Non-pigmented ciliary epithelial cell (primary cell): ENCODE measurements at regions not wholly inside any gene's neighbourhood (a gene's known extent, or its start where the extent isn't known, plus 50 kb on each side); places are given as distances from the start of the nearest gene placed in this dataset.

Experiments
- DNase-seq: peaks from one replicate; pipeline ENCODE4 v3.0.0-alpha.2; 2010; ENCODE audit warnings: low read depth

DNA sequence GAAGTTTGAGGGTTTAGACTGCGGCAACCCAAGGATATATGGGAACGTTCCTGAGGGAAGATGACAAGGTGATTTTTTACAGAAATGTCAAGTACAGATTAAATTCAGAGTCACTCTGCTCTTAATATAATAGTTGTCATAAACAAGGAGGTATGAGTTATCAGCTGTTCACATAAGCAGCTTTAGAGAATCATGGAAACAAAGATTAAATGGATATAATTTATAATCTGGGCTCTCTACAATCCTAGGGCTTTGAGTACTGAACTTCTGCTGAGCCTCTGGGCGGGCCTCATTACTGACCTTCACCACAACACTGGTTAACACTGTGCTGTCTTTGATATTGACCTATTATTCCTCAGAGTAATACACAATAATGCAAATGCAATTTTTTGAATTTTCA, 577.8 kb downstream of the RPS29 start:
- DNase-seq = no peak

DNA sequence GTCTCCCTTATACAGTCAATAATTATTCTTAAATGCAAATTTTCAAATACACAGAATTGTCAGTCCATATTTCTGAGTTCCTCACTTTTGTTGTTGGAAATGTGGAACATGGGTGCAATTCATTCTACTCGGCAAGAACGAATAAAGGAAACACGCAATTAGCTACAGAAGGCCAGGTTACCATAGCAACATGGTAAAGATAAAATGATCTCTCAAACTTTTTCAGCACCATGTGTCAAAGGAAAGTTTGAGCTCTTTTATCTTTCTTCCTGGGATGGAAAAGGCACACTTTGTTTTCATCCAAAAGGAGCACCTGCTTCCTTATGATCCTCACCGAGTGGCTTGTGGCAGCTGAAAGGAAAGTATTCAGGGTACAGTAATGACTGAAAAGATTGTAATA, 595.0 kb downstream of the RPS29 start:
- no peak for DNase-seq

DNA sequence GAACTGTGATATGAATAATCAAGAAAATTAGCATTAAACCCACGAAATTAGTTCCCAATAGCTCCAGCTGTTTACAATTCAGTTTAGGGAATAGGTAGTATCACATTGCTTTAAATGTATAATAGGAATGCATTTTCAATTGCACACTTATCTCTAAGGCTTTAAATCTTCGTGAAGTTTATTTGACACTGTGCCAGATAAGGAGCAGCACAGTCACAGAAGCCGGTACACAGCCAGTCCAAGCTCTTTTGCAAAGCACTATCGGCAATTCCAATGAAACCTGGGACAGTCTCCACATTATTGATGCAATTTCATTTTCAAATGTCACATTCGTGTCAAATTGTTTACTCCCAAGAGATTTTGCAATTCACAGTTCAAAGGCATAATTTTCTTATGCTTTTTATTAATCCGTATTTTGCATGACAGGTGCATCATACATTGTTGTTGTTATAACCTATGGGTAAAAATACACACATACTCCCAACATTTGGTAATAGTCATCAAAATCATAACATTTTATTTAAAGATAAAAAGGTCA, 602.8 kb downstream of the RPS29 start:
- DNase-seq = no peak

DNA sequence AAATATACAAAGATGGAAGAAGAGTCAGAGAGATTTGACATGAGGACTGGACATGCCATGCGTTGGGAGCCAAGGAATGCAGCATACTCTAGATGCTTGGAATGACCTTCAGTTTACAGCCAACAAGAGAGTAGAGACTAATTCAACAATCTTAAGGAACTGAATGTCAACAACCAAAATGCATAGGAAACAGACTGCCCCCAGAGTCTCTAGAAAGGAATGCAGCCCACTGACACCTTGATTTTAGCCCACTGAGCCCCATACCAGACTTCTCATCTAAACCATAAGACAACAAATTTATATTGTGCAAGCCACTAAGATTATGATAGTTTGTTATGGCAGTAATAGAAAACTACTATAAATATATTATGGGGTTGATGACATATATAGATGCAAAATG, 611.2 kb downstream of the RPS29 start:
- DNase-seq = no peak

DNA sequence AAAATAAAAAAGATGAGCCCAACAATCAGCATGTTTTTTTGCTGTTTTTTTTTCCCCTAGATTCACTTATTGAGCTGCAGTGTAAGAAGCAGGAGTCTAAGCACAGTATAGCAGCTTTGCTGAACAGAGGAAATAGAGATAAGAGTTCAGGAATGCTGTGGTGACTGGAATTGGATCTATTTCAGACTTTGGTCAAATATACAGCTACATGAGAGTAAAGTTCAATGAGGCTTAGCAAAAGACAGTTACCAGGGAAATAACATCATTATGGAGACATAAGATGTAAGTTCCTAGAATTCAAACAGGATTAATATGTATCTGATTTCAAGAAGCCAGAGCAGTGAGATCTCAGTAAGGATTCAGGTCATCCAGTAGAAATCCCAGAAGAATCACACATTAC, 613.0 kb downstream of the RPS29 start:
- DNase-seq = peak; percentile 57

DNA sequence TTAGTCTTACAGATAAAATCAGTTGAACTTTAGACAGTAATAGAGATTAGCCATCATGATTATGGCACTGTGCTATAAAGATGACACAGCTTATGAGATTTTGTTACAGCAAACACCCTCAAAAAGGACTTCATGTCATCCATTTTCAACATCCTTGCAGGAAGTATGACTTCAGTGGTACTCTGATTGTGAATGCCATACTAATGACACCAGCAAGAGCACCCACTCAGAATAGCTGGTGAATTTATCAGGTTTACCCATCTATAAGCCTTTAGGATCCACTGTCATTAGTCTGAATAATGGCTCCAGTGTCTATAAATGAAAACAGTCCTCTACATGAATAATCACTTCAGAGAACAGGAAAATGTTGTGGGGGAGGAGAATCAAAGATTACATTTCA, 615.2 kb downstream of the RPS29 start:
- peak; percentile 6 for DNase-seq

DNA sequence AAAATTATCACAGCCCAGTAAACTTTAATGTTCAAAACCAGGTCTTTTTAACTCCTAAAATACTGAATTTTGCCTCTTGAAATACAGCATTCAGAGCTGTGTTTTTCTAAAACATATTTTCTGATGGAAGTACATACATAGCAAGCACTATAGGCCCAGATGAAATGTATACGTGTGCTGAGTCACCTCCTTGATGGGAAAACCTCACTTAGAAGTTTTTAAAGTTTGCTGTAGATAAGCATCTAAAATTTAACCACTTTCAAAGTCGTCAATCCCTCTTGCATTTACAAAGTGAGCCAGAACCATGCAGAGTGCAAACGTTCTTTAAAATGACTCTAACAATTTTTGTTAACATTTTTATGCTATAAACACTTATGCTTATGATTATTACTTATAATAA, 618.8 kb downstream of the RPS29 start:
- DNase-seq = peak; percentile 11

DNA sequence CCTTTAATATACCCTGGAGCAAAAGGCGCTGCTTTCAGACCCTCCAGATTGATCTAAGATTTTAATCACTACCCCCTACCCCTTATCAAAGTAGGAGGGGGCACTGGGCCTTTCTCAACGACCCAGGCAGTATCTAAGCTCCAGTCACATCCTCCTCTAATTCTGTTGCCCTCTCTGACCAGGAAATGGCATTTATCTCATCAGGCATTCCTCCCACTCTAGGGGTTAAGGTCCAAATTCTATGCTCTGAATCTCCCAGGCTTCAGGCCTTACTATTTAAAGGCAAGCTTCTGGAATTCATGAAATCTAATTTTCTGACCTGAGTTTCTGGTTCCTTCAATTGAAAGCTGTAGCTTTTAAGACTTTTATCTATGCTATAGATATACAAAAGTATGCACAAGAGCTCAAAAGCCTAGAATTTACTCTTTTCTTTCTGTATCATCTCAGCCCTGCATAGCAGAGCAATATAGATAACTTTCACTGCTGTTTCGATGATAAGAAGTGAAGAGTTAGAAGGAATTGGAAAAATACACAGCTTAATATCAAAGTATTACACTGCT, 622.9 kb downstream of the RPS29 start:
- no peak for DNase-seq

DNA sequence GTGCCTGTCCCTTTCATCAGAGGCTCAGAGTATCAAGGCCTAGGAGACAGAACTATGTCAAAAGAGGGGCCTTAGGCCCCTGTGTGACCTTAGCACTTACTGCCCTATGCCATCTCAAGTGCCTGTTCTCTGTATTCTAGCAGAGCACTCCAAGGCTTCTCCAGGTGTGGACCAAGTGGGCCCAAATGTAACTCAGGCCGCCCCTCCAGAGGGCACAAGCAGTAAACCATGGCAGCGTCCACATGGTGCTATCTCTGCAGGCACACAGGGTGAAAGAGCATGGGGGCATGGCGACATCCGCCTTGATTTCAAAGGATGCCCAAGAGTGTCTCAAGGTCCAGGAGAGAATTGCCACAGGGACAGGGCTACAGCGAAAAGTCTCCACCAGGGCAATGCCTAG, 628.7 kb downstream of the RPS29 start:
- no peak for DNase-seq

DNA sequence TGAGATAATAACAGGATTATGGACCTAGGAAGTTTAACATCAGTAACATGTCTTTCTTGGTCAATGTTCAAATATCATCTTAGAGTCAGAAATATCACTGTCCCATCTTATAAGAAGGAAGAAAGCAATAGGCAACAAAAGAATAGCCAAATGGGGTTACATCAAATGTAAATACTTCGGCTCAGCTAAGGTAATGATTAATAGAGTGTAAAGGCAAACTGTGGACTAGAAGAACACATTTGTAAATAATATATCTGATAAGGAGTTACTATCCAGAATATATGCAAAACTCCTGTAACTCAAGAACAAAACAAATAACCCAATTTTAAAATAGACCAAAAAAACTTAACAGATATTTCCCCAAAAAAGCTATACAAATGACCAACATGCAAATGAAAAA, 630.3 kb downstream of the RPS29 start:
- DNase-seq = no peak

DNA sequence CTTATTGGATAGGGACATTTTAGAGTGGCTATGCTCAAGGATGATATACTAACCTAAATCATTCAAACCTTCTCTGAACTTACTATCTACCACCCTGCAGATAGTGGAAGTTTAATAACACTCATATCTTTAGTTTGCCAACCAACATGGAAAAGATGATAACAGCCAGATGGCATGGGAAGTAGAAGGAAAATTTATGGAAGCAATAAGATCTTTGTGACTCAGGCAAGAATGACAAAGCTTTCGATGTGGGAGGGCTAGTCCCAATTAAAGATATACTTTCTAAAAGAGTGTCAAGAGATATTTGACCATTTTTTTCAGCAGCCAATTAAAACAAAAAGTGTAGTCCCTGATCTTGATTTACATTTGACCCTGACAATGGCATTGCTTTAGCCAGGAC, 631.7 kb downstream of the RPS29 start:
- DNase-seq = no peak

DNA sequence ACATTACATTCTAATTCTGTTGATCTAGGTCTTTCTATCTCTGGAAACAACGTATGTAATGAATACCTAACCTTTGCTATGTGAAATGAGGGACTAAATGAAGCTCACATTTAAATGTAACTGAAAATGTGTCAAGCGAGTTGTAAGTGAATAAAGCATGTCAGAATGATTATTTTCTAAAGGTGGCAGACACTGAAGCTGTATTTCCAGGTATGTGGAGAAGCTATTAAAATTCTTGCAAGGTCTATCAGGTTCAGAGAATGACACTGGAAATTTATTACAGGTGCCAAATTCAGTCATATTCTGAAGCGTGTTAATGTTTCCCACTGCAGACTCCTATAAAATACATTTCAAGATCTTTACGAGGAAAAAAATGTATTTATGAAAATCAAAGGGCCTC, 641.4 kb downstream of the RPS29 start:
- DNase-seq = no peak

DNA sequence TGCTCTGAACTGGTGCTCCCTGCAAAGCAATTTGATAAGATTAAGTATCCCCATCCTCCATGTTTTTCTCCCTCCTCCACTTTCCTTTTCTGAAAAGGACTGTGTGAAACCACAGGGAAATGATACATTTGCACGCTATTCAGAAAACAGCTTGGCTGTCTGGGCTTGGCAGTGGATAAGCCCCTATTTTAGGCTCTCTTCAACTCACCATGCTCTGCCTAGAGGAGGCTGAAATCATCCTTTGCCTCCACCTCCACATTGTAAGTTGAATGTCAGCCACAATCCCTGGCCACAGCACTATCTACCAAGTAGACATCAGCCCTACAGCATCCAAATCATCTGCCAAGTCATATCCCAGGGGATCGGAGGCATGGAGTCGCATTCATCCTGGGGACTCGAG, 642.3 kb downstream of the RPS29 start:
- no peak for DNase-seq

DNA sequence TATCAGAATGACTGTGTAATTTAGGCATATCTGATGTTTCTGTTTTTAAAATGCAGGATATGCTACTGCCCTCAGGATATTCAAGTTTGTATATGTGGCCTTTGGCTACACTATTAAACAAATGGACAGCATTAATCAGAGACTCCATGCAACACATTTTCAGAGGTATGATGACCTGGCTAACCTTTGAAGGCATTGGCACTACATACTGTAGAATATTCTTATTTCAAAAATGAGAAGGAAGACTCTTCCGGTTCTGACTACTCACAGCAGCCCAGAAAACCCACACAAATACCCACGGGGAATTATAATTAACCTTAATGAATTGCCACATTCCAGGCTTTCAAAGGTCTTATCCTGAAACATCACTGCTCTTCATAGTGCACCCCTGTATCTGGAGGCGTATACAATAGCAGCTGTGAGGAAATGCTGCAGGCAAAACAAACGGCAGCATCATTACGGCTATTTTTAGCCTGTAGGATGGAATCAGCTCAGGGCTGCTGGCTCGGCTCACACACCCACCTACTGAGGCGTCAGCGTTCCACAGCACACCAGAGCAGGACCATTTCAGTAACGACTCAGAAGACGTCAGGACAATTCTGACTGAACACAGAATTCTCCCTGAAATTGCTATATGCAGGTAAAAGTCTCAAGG, 648.5 kb downstream of the RPS29 start:
- peak; percentile 35 for DNase-seq

DNA sequence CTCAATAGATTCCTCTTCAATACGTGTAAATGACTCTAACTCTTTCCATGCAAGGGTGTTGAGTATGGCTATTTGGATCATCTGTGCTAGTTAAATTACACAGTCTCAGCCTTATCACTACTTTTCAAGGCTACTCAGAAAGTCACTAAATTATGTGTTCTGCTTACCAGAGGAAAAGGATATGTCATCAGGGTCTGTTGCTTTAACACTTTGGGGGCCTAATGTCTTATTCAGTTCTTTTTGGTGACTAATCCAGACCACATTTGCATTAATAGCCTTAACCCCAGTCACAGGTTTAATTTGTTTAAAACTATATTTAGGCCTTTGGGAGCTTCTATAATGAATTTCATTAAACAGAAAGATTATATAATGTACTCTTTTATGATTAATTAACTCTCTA, 649.3 kb downstream of the RPS29 start:
- no peak for DNase-seq

DNA sequence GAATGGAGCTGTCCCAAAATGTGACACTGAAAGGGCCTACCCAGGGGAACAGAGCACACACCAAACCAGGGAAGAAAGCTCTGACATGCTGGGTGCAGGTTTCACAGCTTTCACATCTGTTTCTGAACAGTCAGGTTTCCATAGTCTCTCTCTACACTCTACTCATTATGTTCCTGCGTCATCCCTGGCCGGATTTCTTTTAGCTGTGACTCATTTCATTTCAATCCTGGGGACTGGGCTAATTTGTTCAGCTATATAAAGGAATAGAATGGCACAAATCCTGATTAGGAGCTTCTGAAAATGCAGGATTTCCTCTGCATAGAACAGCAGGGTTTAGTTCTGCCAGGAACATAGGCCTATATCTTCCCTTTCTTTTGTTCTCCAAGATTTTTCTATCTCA, 649.8 kb downstream of the RPS29 start:
- peak; percentile 37 for DNase-seq

DNA sequence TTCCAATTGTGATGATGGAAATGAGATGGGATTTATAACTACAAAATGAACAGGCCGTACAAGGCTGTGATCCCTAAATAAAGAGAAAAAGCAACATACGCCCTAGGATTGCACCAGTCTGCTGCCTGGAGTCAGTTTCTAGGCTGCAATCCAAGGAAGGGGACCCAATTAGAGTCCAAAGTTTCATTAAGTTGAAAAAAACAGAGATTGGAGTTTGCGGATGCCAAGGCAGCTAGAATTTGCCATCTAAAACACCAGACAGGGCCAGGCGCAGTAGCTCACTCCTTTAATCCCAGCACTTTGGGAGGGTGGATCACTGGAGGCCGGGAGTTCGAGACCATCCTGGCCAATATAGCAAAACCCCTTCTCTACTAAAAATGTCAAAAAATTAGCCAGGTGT, 661.0 kb downstream of the RPS29 start:
- DNase-seq = no peak

DNA sequence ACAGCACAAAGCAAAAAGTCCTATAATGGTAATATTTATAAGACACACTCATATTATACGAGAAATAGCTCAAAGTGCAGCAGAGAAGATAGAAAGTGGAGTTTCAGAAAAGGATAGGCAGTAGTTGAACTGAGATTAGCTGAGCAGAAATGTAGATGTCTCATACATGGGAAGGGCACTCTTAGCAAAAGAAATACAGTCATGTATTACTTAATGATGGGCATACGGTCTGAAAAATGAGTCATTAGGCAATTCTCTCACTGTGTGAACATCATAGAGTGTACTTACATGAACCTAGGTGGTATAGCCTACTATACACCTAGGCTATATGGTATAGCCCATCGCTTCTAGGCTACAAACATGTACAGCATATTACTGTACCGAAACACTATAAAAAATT, 671.3 kb downstream of the RPS29 start:
- no peak for DNase-seq

DNA sequence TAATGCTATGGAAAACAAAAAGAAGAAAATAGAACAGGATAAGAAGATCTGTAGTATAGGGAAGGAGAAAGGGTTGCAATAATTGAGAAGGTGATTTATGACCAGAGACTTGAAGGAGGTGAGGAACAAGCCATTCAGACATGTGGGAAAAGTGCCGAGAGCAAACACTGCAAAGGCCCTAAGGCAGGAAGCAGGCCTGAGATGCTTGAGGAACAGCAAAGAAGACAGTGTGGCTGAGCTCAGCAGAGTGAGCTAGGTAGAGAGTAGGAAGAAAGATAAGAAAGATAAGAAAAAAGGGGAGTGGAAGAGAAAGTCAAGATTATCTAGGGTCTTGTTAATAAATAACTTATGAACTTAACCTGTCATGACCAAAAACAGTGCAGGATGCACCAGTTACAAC, 671.8 kb downstream of the RPS29 start:
- no peak for DNase-seq

DNA sequence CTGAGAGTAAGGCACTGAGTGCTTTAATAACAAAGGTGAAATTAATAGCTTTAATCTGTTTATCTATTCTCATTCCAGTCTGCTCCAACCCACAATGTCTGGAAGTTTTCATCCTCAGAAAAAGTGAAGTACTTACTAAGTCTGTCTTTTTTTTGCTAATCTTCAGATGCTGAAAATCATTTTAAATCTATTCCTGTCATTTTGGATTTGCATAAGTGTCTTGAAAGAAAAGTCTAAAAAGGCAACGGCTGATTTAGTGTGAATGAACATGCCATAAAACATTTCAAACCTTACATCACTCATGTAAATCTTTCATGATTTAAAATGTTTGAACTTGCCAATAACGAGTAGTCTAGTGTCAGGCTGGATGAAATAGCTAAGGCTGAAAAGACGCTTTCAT, 685.6 kb downstream of the RPS29 start:
- DNase-seq = no peak

DNA sequence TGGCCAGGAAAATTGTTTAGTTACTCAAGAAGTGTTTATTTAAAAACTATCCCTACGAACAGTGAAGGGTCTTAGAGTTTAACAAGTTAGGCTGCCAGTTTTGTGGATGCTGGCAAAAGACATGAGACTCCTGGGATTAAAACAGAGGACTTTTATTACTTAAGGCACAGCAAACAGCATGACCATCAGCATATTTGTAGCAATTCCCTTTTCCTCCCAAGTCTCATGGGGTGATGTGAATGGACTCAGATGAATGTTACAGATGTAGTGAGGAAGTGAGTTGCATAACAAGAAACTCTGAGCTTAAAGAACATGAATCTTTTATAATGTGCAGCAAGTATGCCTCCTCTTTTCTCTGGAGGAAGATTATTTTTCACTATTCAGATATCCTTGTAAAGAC, 695.8 kb downstream of the RPS29 start:
- DNase-seq = no peak

DNA sequence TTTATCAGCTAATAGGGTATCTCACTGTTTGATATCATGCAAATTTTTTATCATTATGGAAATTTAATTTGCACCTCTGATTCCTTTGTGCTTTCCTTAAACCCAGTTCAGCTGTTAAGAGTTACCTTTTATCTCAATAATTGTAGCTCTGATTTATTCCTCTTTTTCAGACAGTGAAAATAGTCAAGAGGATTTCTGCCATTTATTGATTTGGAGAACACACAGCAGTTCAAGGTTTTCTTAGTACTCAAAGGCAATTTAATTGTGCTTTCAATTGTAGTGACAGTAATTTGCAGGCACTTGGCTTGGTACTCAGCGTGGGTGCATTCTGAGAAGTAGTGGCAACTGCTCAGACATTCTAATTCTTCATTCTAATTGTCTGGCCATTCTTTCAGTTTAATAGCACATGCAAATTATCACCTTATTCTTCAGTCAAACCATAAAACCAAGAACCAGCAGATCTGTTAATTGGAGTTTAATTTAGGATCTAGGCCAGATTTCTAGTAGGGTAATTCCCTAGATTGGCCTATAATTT, 709.3 kb downstream of the RPS29 start:
- DNase-seq = no peak

DNA sequence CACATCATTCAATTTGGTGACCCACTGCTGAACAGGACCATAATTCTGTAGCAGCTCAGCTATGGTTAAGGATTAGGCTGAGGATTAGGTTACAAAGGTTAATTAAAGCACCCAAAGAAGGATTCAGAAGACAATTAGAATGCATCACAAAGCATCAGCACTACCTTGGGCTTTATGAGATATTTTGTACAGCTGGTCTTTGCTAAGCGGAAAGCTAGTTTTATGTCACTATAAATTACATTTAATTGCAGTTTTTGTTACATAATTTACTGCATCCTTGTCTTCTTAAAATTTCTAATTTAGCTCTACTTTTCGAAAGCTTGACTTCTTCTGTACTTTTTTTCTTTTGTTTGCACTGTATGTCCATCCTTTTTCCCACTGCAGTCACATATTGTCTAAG, 711.5 kb downstream of the RPS29 start:
- no peak for DNase-seq

DNA sequence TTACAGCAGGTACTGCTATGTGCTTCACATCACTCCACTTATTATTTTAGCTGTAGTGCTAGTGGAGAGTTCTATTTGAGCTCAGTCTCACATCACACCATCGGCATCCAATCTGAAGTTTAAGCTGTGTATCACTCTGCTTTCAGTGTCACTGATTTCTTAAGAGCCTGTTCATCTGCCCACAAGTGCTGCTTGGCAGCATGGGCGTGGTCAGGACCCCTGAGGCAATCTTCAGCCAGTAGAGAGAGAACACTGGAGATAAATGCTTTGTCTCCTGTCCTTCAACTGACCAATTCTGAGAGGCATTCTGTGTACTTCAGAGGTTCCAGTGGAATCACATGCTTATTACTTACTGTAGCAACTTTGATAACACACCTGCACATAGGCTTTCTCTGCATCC, 728.8 kb downstream of the RPS29 start:
- no peak for DNase-seq
